Transverse colon (tissue), 4 donors: ENCODE measurements at regions not wholly inside any gene's neighbourhood (a gene's known extent, or its start where the extent isn't known, plus 50 kb on each side); places are given as distances from the start of the nearest gene placed in this dataset.

ENCODE experiments used
- DNase-seq: peaks from one replicate; pipeline ENCODE4 v3.0.0-alpha.2; 2019
- H3K27ac ChIP-seq, 4 donors: fragments of 200-600 bp; sonication (generic); 2 replicates each; pipeline ENCODE4 v1.5.1; 2016 to 2018; ENCODE audit warnings: inconsistent platforms in 4 of 4
- H3K27me3 ChIP-seq: fragments of 200-600 bp; sonication (generic); 2 replicates; pipeline ENCODE4 v1.5.1; 2017; ENCODE audit warnings: inconsistent platforms
- H3K36me3 ChIP-seq, 4 donors: fragments of 200-600 bp; sonication (generic); 2 replicates each; pipeline ENCODE4 v1.5.1; 2017 to 2019; ENCODE audit warnings: inconsistent platforms in 4 of 4
- H3K4me1 ChIP-seq, 4 donors: fragments of 200-600 bp; sonication (generic); 2 replicates each; pipeline ENCODE4 v1.5.1; 2017 to 2020; ENCODE audit warnings: inconsistent platforms in 4 of 4
- H3K4me3 ChIP-seq, 4 donors: fragments of 200-600 bp; sonication (generic); 1 replicate in 1 of 4; 2 replicates in 3 of 4; pipeline versions ENCODE4 v1.5.1 to v1.6.1; 2017 to 2019; ENCODE audit warnings: inconsistent platforms in 4 of 4
- H3K9me3 ChIP-seq, 2 donors: fragments of 200-600 bp; sonication (generic); 2 replicates each; pipeline ENCODE4 v1.5.1; 2017 to 2019; ENCODE audit warnings: inconsistent platforms in 2 of 2
- EP300 ChIP-seq: sonication (generic); formaldehyde crosslinking; IDR thresholded peaks from one replicate; pipeline ENCODE4 v1.6.1; 2017; ENCODE audit warnings: antibody characterized with exemption, low read depth
- POLR2A ChIP-seq: fragments of 450-650 bp; IDR thresholded peaks from one replicate; pipeline ENCODE4 v1.6.1; 2016; ENCODE audit warnings: antibody characterized with exemption, mild to moderate bottlenecking, moderate library complexity
- POLR2AphosphoS5 ChIP-seq, 3 donors: sonication (generic); formaldehyde crosslinking; IDR thresholded peaks; one replicate each; pipeline ENCODE4 v1.6.1; 2016; ENCODE audit warnings: antibody characterized with exemption in 3 of 3
- WGBS, 2 donors: methylation state at CpG; one replicate each; pipeline ENCODE4 v1.1.5; 2018; ENCODE audit warnings: low coverage in 1 of 2; 5-methylcytosine and 5-hydroxymethylcytosine counted together
- in situ Hi-C, 4 donors: fragments of 200-750 bp; cut with MboI; loops; one replicate each; pipeline versions ENCODE4 v1.15.0 to v1.15.1; 2017; ENCODE audit warnings: low sequenced_read_pairs in 3 of 4, low pct_ligation_motif_present in 1 of 4, low pct_unique_long_range_greater_than_20kb in 1 of 4
- intact Hi-C: fragments of 100-400 bp; cut with DNase I; formaldehyde crosslinking; loops from one replicate; pipeline ENCODE4 v1.15.1; 2023; ENCODE audit warnings: low total_unique reads
- TF ChIP-seq, protein P1 (sequence below), 5 experiments: fragments of 200-600 bp in 3 of 5; fragments of 450-650 bp in 2 of 5; sonication (generic) in 3 of 5; IDR thresholded peaks; 1 replicate in 2 of 5; 2 replicates in 3 of 5; pipeline ENCODE4 v1.5.1; 2016 to 2017; ENCODE audit warnings: antibody characterized with exemption in 5 of 5, inconsistent platforms in 3 of 5, mild to moderate bottlenecking in 2 of 5, moderate library complexity in 1 of 5

- no peaks in the 10 kb centered on the region for H3K36me3 ChIP-seq
- no peaks in the 10 kb centered on the region for H3K4me1 ChIP-seq
- H3K27ac ChIP-seq, result no peak overlapping the region
- in situ Hi-C loops (no loop called here), intact Hi-C loops (no loop called here)
- DNase-seq, result no peak
- no peak for TF ChIP-seq POLR2A
- no peak for TF ChIP-seq EP300
- TF ChIP-seq, protein P1, sequence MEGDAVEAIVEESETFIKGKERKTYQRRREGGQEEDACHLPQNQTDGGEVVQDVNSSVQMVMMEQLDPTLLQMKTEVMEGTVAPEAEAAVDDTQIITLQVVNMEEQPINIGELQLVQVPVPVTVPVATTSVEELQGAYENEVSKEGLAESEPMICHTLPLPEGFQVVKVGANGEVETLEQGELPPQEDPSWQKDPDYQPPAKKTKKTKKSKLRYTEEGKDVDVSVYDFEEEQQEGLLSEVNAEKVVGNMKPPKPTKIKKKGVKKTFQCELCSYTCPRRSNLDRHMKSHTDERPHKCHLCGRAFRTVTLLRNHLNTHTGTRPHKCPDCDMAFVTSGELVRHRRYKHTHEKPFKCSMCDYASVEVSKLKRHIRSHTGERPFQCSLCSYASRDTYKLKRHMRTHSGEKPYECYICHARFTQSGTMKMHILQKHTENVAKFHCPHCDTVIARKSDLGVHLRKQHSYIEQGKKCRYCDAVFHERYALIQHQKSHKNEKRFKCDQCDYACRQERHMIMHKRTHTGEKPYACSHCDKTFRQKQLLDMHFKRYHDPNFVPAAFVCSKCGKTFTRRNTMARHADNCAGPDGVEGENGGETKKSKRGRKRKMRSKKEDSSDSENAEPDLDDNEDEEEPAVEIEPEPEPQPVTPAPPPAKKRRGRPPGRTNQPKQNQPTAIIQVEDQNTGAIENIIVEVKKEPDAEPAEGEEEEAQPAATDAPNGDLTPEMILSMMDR (IDR thresholded peaks at IDR 0.05), result no peak
- TF ChIP-seq POLR2AphosphoS5 (IDR thresholded peaks at IDR 0.05), result no peak
- WGBS, 2 donors, result 22 to 24% methylated on average over 3 of the region's 3 CpGs
- H3K9me3 ChIP-seq, result no peaks in the 10 kb centered on the region
- H3K27me3 ChIP-seq, result no peaks in the 10 kb centered on the region
- H3K4me3 ChIP-seq, result no peak overlapping the region
Observed at GRCh38 chr5:145130996-145131395, 704.1 kb downstream of the PRELID2 start.

GRCh38 chr5:145129797-145130196, 705.3 kb downstream of the PRELID2 start:
- TF ChIP-seq POLR2AphosphoS5 (IDR thresholded peaks at IDR 0.05) (no peak), EP300 (no peak), POLR2A (no peak)
- TF ChIP-seq, protein P1 (IDR thresholded peaks at IDR 0.05), result no peak
- WGBS, 2 donors, result 80 to 85% methylated on average over 5 of the region's 5 CpGs
- H3K27me3 ChIP-seq, result no peaks in the 10 kb centered on the region

GRCh38 chr5:145124806-145125205, 710.3 kb downstream of the PRELID2 start:
- in situ Hi-C loops (no loop called here), intact Hi-C loops (no loop called here)
- H3K9me3 ChIP-seq, result no peaks in the 10 kb centered on the region
- H3K27me3 ChIP-seq, result no peaks in the 10 kb centered on the region
- H3K27ac ChIP-seq, result no peak overlapping the region
- TF ChIP-seq POLR2A, result no peak
- TF ChIP-seq, protein P1 (IDR thresholded peaks at IDR 0.05), result no peak
- no peaks in the 10 kb centered on the region for H3K4me1 ChIP-seq
- 24 to 47% methylated on average over 2 to 3 of the region's 3 CpGs for WGBS, 2 donors
- no peaks in the 10 kb centered on the region for H3K36me3 ChIP-seq
- H3K4me3 ChIP-seq, result no peak overlapping the region
- no peak for DNase-seq

More at GRCh38 chr5:145129797-145130196, 705.3 kb downstream of the PRELID2 start:
- Histone ChIP-seq H3K9me3 (no peaks in the 10 kb centered on the region), H3K4me3 (no peak overlapping the region), H3K27ac (no peak overlapping the region), H3K36me3 (no peaks in the 10 kb centered on the region), H3K4me1 (no peaks in the 10 kb centered on the region)
- intact Hi-C loops, result no loop called here
- no peak for DNase-seq
- in situ Hi-C loops, result no loop called here

- 65 to 88% methylated on average over 2 of the region's 2 CpGs for WGBS, 2 donors
- Histone ChIP-seq H3K9me3 (no peaks in the 10 kb centered on the region), H3K36me3 (no peaks in the 10 kb centered on the region), H3K4me1 (no peaks in the 10 kb centered on the region), H3K27ac (no peak overlapping the region), H3K4me3 (no peak overlapping the region), H3K27me3 (no peaks in the 10 kb centered on the region)
- in situ Hi-C loops, result no loop called here
- TF ChIP-seq, protein P1 (IDR thresholded peaks at IDR 0.05), result no peak
- TF ChIP-seq EP300 (no peak), POLR2AphosphoS5 (IDR thresholded peaks at IDR 0.05) (no peak), POLR2A (no peak)
- intact Hi-C loops, result no loop called here
- DNase-seq, result no peak
Observed at GRCh38 chr5:145118611-145119010, 716.5 kb downstream of the PRELID2 start.
